Chondrocyte (in vitro differentiated cells): ENCODE measurements at regions not wholly inside any gene's neighbourhood (a gene's known extent, or its start where the extent isn't known, plus 50 kb on each side); places are given as distances from the start of the nearest gene placed in this dataset.

Source experiments
- DNase-seq: peaks from one replicate; pipeline ENCODE4 v3.0.0; 2021; ENCODE audit warnings: mixed read lengths, low spot score
- H3K27ac Mint-ChIP-seq: one replicate; pipeline ENCODE4 v1.8.0; 2021; ENCODE audit warnings: mild to moderate bottlenecking, moderate library complexity, mixed read lengths; ENCODE audit not compliant: unreplicated experiment
- H3K27me3 Mint-ChIP-seq: 2 replicates; pipeline ENCODE4 v1.8.0; 2021; ENCODE audit warnings: low read depth, mixed read lengths
- H3K36me3 Mint-ChIP-seq: 2 replicates; pipeline ENCODE4 v1.8.0; 2021; ENCODE audit warnings: low read depth, mixed read lengths
- H3K4me1 Mint-ChIP-seq: 2 replicates; pipeline ENCODE4 v1.8.0; 2021; ENCODE audit warnings: low read depth, mild to moderate bottlenecking, mixed read lengths
- H3K4me3 Mint-ChIP-seq: one replicate; pipeline ENCODE4 v1.8.0; 2021; ENCODE audit warnings: mild to moderate bottlenecking, moderate library complexity, mixed read lengths; ENCODE audit not compliant: unreplicated experiment
- H3K9me3 Mint-ChIP-seq: 2 replicates; pipeline ENCODE4 v1.8.0; 2021; ENCODE audit warnings: low read depth, mixed read lengths
- TF ChIP-seq, protein P1 (sequence below): fragments of 200-600 bp; sonication (generic); IDR thresholded peaks from 2 replicates; pipeline ENCODE4 v1.5.0; 2021; ENCODE audit warnings: antibody characterized with exemption, mild to moderate bottlenecking, moderate library complexity

GRCh38 chr11:80136991-80137390, 696.2 kb upstream of the TENM4 start:
- no peak overlapping the region for H3K4me3 Mint-ChIP-seq
- H3K27me3 Mint-ChIP-seq: peaks cover 23% of the 10 kb centered on the region
- no peaks in the 10 kb centered on the region for H3K4me1 Mint-ChIP-seq
- H3K27ac Mint-ChIP-seq: no peak overlapping the region
- no peaks in the 10 kb centered on the region for H3K36me3 Mint-ChIP-seq
- peaks cover 4% of the 10 kb centered on the region for H3K9me3 Mint-ChIP-seq
- DNase-seq: no peak
- TF ChIP-seq, protein P1, sequence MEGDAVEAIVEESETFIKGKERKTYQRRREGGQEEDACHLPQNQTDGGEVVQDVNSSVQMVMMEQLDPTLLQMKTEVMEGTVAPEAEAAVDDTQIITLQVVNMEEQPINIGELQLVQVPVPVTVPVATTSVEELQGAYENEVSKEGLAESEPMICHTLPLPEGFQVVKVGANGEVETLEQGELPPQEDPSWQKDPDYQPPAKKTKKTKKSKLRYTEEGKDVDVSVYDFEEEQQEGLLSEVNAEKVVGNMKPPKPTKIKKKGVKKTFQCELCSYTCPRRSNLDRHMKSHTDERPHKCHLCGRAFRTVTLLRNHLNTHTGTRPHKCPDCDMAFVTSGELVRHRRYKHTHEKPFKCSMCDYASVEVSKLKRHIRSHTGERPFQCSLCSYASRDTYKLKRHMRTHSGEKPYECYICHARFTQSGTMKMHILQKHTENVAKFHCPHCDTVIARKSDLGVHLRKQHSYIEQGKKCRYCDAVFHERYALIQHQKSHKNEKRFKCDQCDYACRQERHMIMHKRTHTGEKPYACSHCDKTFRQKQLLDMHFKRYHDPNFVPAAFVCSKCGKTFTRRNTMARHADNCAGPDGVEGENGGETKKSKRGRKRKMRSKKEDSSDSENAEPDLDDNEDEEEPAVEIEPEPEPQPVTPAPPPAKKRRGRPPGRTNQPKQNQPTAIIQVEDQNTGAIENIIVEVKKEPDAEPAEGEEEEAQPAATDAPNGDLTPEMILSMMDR: no peak

GRCh38 chr11:80129396-80129795, 688.6 kb upstream of the TENM4 start:
- no peak for DNase-seq
- TF ChIP-seq, protein P1: no peak
- H3K27ac Mint-ChIP-seq: no peak overlapping the region
- no peaks in the 10 kb centered on the region for H3K4me1 Mint-ChIP-seq
- H3K9me3 Mint-ChIP-seq: no peaks in the 10 kb centered on the region
- H3K36me3 Mint-ChIP-seq: no peaks in the 10 kb centered on the region
- H3K4me3 Mint-ChIP-seq: no peak overlapping the region
- peaks cover 12% of the 10 kb centered on the region for H3K27me3 Mint-ChIP-seq

DNA sequence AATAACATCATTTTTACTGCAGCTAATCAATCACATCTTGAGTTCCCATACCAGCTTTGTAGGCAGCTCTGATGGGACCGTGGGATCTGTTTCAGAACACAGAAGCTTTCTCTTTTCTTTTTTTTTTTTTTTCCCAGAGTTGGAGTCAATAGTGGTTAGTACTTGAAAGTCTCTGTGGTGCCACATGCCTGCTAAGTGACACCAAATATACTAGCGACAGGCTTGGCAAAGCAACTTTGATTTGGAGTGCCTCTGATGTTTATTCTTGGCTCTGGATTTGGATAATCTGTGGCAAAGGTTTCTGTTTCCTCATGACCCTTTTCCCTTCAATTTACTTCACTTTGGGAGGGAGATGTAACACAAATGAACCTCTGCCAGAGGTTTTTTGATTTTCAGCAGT, 681.4 kb upstream of the TENM4 start:
- DNase-seq: no peak
- Mint-ChIP-seq H3K27ac (no peak overlapping the region), H3K27me3 (peaks cover 12% of the 10 kb centered on the region), H3K4me3 (no peak overlapping the region), H3K9me3 (no peaks in the 10 kb centered on the region), H3K4me1 (no peaks in the 10 kb centered on the region), H3K36me3 (no peaks in the 10 kb centered on the region)
- TF ChIP-seq, protein P1: no peak

DNA sequence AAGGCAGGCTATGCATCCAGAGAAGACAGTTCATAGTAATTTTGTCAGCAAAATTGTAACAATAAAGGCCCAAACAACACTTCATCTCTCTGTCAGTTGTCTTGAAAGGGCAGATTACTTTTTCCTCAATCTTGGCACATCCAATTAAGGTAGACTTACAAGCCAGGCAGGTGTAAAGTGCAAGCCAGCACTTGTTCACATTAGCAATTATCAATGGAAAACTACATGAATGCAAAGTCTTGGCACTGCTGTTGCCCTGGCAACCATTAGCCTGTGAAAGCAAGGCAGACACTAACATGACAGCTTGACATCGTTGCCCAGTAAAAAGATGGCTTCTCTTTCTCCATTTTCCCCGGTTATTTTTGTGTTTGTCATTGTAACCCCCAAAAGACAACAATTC, 677.2 kb upstream of the TENM4 start:
- Mint-ChIP-seq H3K27ac (no peak overlapping the region), H3K4me1 (no peaks in the 10 kb centered on the region), H3K4me3 (no peak overlapping the region), H3K36me3 (no peaks in the 10 kb centered on the region), H3K9me3 (no peaks in the 10 kb centered on the region), H3K27me3 (peaks cover 12% of the 10 kb centered on the region)
- TF ChIP-seq, protein P1: no peak
- DNase-seq: no peak

DNA sequence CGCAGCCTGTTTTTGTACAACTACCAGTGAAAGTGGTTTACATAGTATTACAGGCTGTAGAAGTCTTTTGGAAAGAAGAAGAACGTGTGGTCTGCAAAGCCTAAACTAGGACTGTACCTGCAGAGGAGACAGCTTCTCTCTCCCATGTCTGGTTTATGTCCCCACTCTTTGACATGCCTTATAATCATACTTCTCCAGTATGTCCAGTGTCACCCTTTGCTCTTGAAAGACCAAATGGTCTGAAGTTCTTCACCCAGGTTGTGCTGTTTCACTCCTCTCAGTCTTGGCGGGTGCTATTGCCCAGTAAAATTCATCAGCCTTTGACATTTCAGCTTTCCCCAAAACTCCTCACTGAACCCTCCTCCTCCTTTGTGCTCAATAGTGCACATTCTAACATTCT, 676.0 kb upstream of the TENM4 start:
- Mint-ChIP-seq H3K9me3 (peaks cover 8% of the 10 kb centered on the region), H3K27ac (no peak overlapping the region)

More for the DNA sequence above, 676.0 kb upstream of the TENM4 start:
- DNase-seq: no peak
- Mint-ChIP-seq H3K4me1 (no peaks in the 10 kb centered on the region), H3K4me3 (no peak overlapping the region), H3K27me3 (peaks cover 18% of the 10 kb centered on the region), H3K36me3 (no peaks in the 10 kb centered on the region)
- TF ChIP-seq, protein P1: no peak
